Liver (tissue), 8 donors: ENCODE measurements at regions not wholly inside any gene's neighbourhood (a gene's known extent, or its start where the extent isn't known, plus 50 kb on each side); places are given as distances from the start of the nearest gene placed in this dataset.
"Not testable (repeated sequence)": the region's sequence is repeated elsewhere in the genome, so short reads cannot be mapped to it uniquely, and the experiment has no call there.

ENCODE experiments used
- DNase-seq: peaks from one replicate; pipeline ENCODE4 v3.0.0-alpha.2; 2017; ENCODE audit warnings: low spot score
- H3K27ac ChIP-seq, 2 donors: one replicate each; pipeline ENCODE4 v1.7.0; 2013; ENCODE audit warnings: inconsistent platforms in 2 of 2, low read length in 2 of 2, control low read depth in 1 of 2, low read depth in 1 of 2, mild to moderate bottlenecking in 1 of 2
- H3K27me3 ChIP-seq, 4 donors: one replicate each; pipeline versions ENCODE4 v1.6.1 to v1.7.0; 2013; ENCODE audit warnings: low read length in 3 of 4, inconsistent platforms in 1 of 4, mild to moderate bottlenecking in 1 of 4, moderate library complexity in 1 of 4; ENCODE audit not compliant: control insufficient read depth in 4 of 4, insufficient read depth in 4 of 4
- H3K36me3 ChIP-seq, 4 donors: one replicate each; pipeline versions ENCODE4 v1.6.1 to v1.7.0; 2013; ENCODE audit warnings: low read length in 3 of 4, mild to moderate bottlenecking in 3 of 4, low read depth in 1 of 4, moderate library complexity in 1 of 4; ENCODE audit not compliant: control insufficient read depth in 4 of 4, insufficient read depth in 3 of 4
- H3K4me1 ChIP-seq, 4 donors: one replicate each; pipeline versions ENCODE4 v1.6.1 to v1.7.0; 2013; ENCODE audit warnings: low read length in 3 of 4, mild to moderate bottlenecking in 3 of 4, moderate library complexity in 1 of 4; ENCODE audit not compliant: control insufficient read depth in 4 of 4, insufficient read depth in 4 of 4
- H3K4me3 ChIP-seq, 3 donors: one replicate each; pipeline versions ENCODE4 v1.6.1 to v1.7.0; 2013; ENCODE audit warnings: low read length in 3 of 3, control low read depth in 1 of 3, low read depth in 1 of 3, mild to moderate bottlenecking in 1 of 3
- H3K9ac ChIP-seq, 2 donors: one replicate each; pipeline ENCODE4 v1.7.0; 2013; ENCODE audit warnings: low read length in 2 of 2, mild to moderate bottlenecking in 2 of 2, moderate library complexity in 2 of 2, control low read depth in 1 of 2, low read depth in 1 of 2
- H3K9me3 ChIP-seq, 4 donors: one replicate each; pipeline versions ENCODE4 v1.6.1 to v1.7.0; 2013; ENCODE audit warnings: low read length in 3 of 4; ENCODE audit not compliant: control insufficient read depth in 4 of 4
- CTCF ChIP-seq: fragments of 150-350 bp; IDR thresholded peaks from 2 replicates; pipeline ENCODE4 v1.5.1; 2017; ENCODE audit warnings: improper control_type of control experiment, low read depth, low read length; ENCODE audit not compliant: missing input control
- EGR1 ChIP-seq, 2 donors: IDR thresholded peaks; 2 replicates each; pipeline ENCODE4 v1.6.1; 2016 to 2018; ENCODE audit warnings: antibody characterized with exemption in 2 of 2, low read depth in 2 of 2
- FOXA1 ChIP-seq: IDR thresholded peaks from 2 replicates; pipeline ENCODE4 v1.6.1; 2016; ENCODE audit warnings: antibody characterized with exemption
- FOXA2 ChIP-seq: IDR thresholded peaks from 2 replicates; pipeline ENCODE4 v1.6.1; 2016; ENCODE audit warnings: antibody characterized with exemption
- GABPA ChIP-seq, 2 donors: IDR thresholded peaks in 1 of 2; conservative IDR thresholded peaks in 1 of 2; 2 replicates each; pipeline ENCODE4 v1.6.1; 2016; ENCODE audit warnings: antibody characterized with exemption in 2 of 2, mild to moderate bottlenecking in 1 of 2, moderate library complexity in 1 of 2
- HNF4A ChIP-seq, 2 donors: conservative IDR thresholded peaks; 2 replicates each; pipeline ENCODE4 v1.6.1; 2016; ENCODE audit warnings: antibody characterized with exemption in 2 of 2, mild to moderate bottlenecking in 2 of 2
- JUND ChIP-seq, 2 donors: IDR thresholded peaks; 2 replicates each; pipeline ENCODE4 v1.6.1; 2016; ENCODE audit warnings: antibody characterized with exemption in 2 of 2
- RAD21 ChIP-seq, 2 donors: IDR thresholded peaks; 2 replicates each; pipeline ENCODE4 v1.6.1; 2016; ENCODE audit warnings: antibody characterized with exemption in 2 of 2, mild to moderate bottlenecking in 2 of 2
- RXRA ChIP-seq, 2 donors: IDR thresholded peaks; 2 replicates each; pipeline ENCODE4 v1.6.1; 2017 to 2018; ENCODE audit warnings: antibody characterized with exemption in 2 of 2, mild to moderate bottlenecking in 1 of 2
- SP1 ChIP-seq: IDR thresholded peaks from 2 replicates; pipeline ENCODE4 v1.6.1; 2018; ENCODE audit warnings: antibody characterized with exemption, mild to moderate bottlenecking
- TAF1 ChIP-seq: conservative IDR thresholded peaks from 2 replicates; pipeline ENCODE4 v1.6.1; 2016; ENCODE audit warnings: antibody characterized with exemption, mild to moderate bottlenecking
- YY1 ChIP-seq: IDR thresholded peaks from 2 replicates; pipeline ENCODE4 v1.6.1; 2016; ENCODE audit warnings: antibody characterized with exemption, mild to moderate bottlenecking
- ZBTB33 ChIP-seq: IDR thresholded peaks from 2 replicates; pipeline ENCODE4 v1.6.1; 2016; ENCODE audit warnings: antibody characterized with exemption
- WGBS: extraction: QIAGEN DNeasy Blood & Tissue Kit; methylation state at CpG from one replicate; pipeline ENCODE4 v1.1.7; 2013; 5-methylcytosine and 5-hydroxymethylcytosine counted together
- TF ChIP-seq, protein P1 (sequence below): IDR thresholded peaks from 2 replicates; pipeline ENCODE4 v1.6.1; 2016; ENCODE audit warnings: antibody characterized with exemption
- donor health status: healthy.
- donor health status: healthy.
- donor health status: healthy.
- donor health status: healthy.
- donor health status: healthy.

DNA sequence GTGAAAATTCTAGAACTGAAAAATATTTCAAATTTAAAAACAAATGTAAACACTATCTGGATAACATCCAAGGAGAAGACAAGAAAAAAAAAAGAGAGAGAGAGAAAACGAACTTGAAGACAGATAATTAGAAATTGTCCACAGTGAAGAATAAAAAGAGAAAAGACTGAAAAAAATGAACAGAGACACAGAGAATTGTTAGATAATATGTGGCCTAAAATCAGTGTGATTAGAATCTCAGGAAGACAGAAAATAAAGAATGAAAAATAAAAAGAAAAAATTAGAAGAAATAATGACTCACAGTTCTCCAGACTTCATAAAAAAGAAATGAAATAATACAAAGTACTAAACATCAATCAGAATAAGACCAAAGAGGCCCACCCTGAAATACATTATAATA, 1209.3 kb downstream of the FSCB start:
- no peak for TF ChIP-seq SP1
- no peak for TF ChIP-seq YY1
- TF ChIP-seq CTCF: no peak
- no peak for TF ChIP-seq FOXA1
- TF ChIP-seq FOXA2: no peak
- no peak for TF ChIP-seq TAF1
- TF ChIP-seq, protein P1, sequence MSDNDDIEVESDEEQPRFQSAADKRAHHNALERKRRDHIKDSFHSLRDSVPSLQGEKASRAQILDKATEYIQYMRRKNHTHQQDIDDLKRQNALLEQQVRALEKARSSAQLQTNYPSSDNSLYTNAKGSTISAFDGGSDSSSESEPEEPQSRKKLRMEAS: no peak
- no peak for DNase-seq
- Histone ChIP-seq H3K4me1 (no peaks in the 10 kb centered on the region), H3K36me3 (no peaks in the 10 kb centered on the region), H3K9me3 (no peaks in the 10 kb centered on the region), H3K27ac (no peak overlapping the region), H3K4me3 (no peak overlapping the region), H3K9ac (no peak overlapping the region), H3K27me3 (no peaks in the 10 kb centered on the region)
- 41% methylated on average over 1 of the region's 1 CpG for WGBS

DNA sequence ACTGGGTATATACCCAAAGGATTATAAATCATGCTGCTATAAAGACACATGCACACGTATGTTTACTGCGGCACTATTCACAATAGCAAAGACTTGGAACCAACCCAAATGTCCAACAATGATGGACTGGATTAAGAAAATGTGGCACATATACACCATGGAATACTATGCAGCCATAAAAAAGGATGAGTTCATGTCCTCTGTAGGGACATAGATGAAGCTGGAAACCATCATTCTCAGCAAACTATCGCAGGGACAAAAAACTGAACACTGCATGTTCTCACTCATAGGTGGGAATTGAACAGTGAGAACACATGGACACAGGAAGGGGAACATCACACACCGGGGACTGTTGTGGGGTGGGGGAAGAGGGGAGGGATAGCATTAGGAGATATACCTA, 1211.0 kb downstream of the FSCB start:
- not testable (repeated sequence) for H3K27ac ChIP-seq, H3K27me3 ChIP-seq, H3K4me3 ChIP-seq, H3K36me3 ChIP-seq, H3K4me1 ChIP-seq, H3K9ac ChIP-seq, DNase-seq, H3K9me3 ChIP-seq
- WGBS: 87% methylated on average over 2 of the region's 4 CpGs

DNA sequence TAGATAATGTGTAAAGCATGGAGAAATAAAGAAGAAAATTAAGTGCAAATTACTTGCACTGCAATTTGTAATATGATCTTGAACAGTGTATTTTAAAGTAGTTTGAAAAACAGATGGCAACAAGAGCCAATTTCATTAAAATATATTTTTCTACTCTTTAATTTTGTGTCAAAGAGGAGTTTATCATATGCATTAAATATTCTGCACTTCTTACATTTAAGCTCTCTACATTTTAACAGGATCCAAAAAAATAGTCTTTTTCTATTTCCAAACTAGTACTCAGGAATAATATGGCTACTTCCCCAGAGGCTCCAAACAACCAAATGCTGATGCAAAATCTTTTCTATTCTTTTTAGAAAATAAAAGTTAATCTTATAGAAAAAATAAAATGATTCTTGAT, 1221.5 kb downstream of the FSCB start:
- H3K4me1 ChIP-seq: no peaks in the 10 kb centered on the region
- H3K9me3 ChIP-seq: no peaks in the 10 kb centered on the region
- no peak overlapping the region for H3K9ac ChIP-seq
- H3K4me3 ChIP-seq: no peak overlapping the region
- H3K27me3 ChIP-seq: no peaks in the 10 kb centered on the region
- TF ChIP-seq, protein P1: no peak
- no peak overlapping the region for H3K27ac ChIP-seq
- no peaks in the 10 kb centered on the region for H3K36me3 ChIP-seq
- DNase-seq: no peak

DNA sequence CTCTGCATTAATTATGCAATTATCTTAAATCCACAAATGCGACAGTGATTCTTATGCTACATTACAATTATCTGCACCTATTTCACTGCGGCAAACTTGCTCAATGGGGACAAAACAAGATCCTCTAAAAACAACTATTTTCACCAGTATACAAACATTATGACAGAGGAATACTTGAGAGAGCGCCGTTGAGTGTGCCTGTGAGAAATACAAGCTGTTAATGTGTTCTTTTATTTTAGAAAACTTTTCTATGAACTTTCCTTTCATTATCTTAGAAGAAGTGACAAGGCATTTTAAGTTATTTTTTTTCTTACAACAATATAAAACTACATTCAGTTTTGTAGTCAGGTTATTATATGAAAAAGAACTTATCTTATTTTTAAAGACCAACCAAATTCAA, 1247.0 kb downstream of the FSCB start:
- no peak overlapping the region for H3K27ac ChIP-seq
- no peak overlapping the region for H3K9ac ChIP-seq
- no peaks in the 10 kb centered on the region for H3K36me3 ChIP-seq
- WGBS: 82% methylated on average over 4 of the region's 4 CpGs
- H3K4me3 ChIP-seq: no peak overlapping the region
- H3K27me3 ChIP-seq: no peaks in the 10 kb centered on the region
- H3K9me3 ChIP-seq: no peaks in the 10 kb centered on the region
- TF ChIP-seq YY1 (no peak), RAD21 (IDR thresholded peaks at IDR 0.05) (no peak), RXRA (IDR thresholded peaks at IDR 0.05) (no peak), JUND (IDR thresholded peaks at IDR 0.05) (no peak), EGR1 (IDR thresholded peaks at IDR 0.05; ENCODE audit: low read depth in 2 of 2) (no peak), ZBTB33 (no peak), FOXA2 (no peak), HNF4A (conservative IDR thresholded peaks at IDR 0.05) (no peak), SP1 (no peak), GABPA (IDR thresholded peaks at IDR 0.05 in 1 of 2, conservative IDR thresholded peaks at IDR 0.05 in 1 of 2) (no peak)
- TF ChIP-seq, protein P1: no peak
- H3K4me1 ChIP-seq: no peaks in the 10 kb centered on the region
- DNase-seq: no peak
